ENCODE measurements at regions not wholly inside any gene's neighbourhood (a gene's known extent, or its start where the extent isn't known, plus 50 kb on each side); places are given as distances from the start of the nearest gene placed in this dataset.

GRCh38 chr10:16227674-16228073 is 209.1 kb upstream of the PTER start:
- DNase-seq (ENCODE audit: low read depth): no peak
- H3K4me3 ChIP-seq (ENCODE audit: low read depth, low read length): no peak overlapping the region
- TF ChIP-seq CTCF (IDR thresholded peaks at IDR 0.05; ENCODE audit: insufficient read depth, low read depth, low read length, missing control alignments): no peak

GRCh38 chr10:16231176-16231575 is 205.6 kb upstream of the PTER start:
- no peak for TF ChIP-seq CTCF (IDR thresholded peaks at IDR 0.05; ENCODE audit: insufficient read depth, low read depth, low read length, missing control alignments)
- H3K4me3 ChIP-seq (ENCODE audit: low read depth, low read length): no peak overlapping the region
- DNase-seq (ENCODE audit: low read depth): no peak

DNA sequence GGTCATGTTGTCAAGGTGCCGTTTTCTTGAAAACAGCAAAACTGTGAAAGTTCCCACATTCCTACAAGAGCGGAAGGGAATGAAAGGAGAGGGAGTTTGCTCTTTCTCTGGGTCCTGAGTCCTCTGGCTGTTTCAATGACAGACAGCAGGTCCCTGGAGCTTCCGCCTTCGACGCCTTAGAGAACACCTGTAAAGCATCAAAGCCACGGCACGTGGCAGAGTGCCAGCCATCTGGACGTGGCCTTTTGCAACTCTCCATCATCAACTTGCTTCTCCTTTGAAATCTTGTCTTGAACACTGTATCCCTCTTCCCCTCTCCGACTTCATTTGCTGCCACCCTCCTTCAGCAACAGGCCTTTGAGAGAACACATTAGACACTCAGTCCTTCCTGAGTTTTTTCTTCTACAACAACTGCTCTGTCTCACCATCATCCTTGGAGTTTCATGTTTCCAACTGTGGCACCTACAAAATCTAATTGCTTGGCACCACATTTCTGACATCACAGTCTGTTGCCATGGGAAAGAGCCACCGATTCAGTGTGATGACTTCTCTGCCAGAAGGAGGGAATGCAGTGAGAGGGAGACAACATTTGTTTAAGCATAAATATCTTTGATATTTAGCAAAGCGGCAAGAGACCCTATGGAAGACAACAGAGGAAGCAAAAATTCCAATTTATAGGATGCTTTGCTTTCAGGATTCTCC is 204.9 kb upstream of the PTER start:
- TF ChIP-seq CTCF (IDR thresholded peaks at IDR 0.05; ENCODE audit: insufficient read depth, low read depth, low read length, missing control alignments): no peak
- no peak overlapping the region for H3K4me3 ChIP-seq (ENCODE audit: low read depth, low read length)
- DNase-seq (ENCODE audit: low read depth): no peak

GRCh38 chr10:16232441-16232840 is 204.4 kb upstream of the PTER start:
- H3K4me3 ChIP-seq (ENCODE audit: low read depth, low read length): no peak overlapping the region
- no peak for TF ChIP-seq CTCF (IDR thresholded peaks at IDR 0.05; ENCODE audit: insufficient read depth, low read depth, low read length, missing control alignments)
- DNase-seq (ENCODE audit: low read depth): no peak

DNA sequence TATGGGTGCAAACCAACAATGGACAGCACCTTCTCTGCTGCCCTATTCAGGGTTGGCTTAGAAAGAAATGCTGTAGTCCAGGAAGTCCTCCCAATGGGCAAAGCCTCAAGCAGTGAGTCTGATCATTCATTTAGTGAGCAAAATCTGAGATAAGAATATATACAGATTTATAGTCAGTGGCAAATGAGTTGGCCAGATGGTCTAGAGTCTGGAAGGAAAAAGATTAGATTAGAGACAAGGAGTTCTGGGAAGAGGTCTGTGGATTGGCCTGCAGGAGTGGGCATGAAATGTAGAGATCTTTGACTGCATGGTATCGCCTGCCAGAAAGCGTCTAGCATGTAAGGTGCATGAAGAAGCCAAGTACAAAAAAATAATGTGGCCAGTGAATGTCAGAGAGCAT is 201.9 kb upstream of the PTER start:
- no peak for TF ChIP-seq CTCF (IDR thresholded peaks at IDR 0.05; ENCODE audit: insufficient read depth, low read depth, low read length, missing control alignments)
- no peak overlapping the region for H3K4me3 ChIP-seq (ENCODE audit: low read depth, low read length)
- DNase-seq (ENCODE audit: low read depth): no peak

- TF ChIP-seq CTCF (IDR thresholded peaks at IDR 0.05; ENCODE audit: insufficient read depth, low read depth, low read length, missing control alignments): no peak
- DNase-seq (ENCODE audit: low read depth): no peak
- no peak overlapping the region for H3K4me3 ChIP-seq (ENCODE audit: low read depth, low read length)
These were observed 194.4 kb upstream of the PTER start for GRCh38 chr10:16242446-16242845.

Measured in GM12865 (cell line).